ENCODE measurements at regions not wholly inside any gene's neighbourhood (a gene's known extent, or its start where the extent isn't known, plus 50 kb on each side); places are given as distances from the start of the nearest gene placed in this dataset.

DNA sequence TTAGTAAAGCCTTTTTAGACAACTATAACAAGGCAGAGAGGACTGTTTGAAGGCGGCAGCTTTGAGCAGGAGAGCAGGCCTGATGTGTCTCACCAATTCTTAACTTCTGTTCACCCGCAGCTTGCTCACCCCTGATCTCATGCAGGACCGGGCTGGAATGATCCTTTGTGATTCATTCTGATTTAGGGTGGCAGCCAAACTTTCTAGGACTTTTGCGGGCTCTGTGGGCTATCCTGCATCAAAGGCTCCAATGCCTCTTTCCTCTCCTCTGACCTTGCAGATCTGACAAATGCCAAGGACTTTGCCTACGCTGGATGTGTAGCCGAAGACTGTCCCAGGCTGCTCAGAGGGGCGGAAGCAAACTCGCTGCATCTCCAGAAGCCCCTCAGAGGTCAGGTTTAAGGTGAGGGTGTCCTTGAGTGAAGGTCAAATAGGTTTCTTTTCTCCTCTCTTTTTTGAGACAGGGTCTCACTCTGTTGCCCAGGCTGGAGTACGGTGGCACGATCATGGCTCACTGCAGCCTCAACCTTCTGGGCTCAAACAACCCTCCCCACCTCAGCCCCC, 72.3 kb downstream of the VEGFA start:
- Histone ChIP-seq H3K4me1 (peaks cover 0 to 5% (median 3%) of the 10 kb centered on the region in 3 donors), H3K27me3 (no peaks in the 10 kb centered on the region), H3K27ac (no peak overlapping the region), H3K9me3 (no peaks in the 10 kb centered on the region), H3K4me3 (no peak overlapping the region), H3K36me3 (no peaks in the 10 kb centered on the region)
- no peak for TF ChIP-seq POLR2A (IDR thresholded peaks at IDR 0.05)
- TF ChIP-seq, protein P1, sequence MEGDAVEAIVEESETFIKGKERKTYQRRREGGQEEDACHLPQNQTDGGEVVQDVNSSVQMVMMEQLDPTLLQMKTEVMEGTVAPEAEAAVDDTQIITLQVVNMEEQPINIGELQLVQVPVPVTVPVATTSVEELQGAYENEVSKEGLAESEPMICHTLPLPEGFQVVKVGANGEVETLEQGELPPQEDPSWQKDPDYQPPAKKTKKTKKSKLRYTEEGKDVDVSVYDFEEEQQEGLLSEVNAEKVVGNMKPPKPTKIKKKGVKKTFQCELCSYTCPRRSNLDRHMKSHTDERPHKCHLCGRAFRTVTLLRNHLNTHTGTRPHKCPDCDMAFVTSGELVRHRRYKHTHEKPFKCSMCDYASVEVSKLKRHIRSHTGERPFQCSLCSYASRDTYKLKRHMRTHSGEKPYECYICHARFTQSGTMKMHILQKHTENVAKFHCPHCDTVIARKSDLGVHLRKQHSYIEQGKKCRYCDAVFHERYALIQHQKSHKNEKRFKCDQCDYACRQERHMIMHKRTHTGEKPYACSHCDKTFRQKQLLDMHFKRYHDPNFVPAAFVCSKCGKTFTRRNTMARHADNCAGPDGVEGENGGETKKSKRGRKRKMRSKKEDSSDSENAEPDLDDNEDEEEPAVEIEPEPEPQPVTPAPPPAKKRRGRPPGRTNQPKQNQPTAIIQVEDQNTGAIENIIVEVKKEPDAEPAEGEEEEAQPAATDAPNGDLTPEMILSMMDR (IDR thresholded peaks at IDR 0.05), result no peak
- no peak for DNase-seq
- 60 to 65% methylated on average over 9 to 10 of the region's 10 CpGs for WGBS, 2 donors
- intact Hi-C loops (cut with DNase I), result no loop called here

DNA sequence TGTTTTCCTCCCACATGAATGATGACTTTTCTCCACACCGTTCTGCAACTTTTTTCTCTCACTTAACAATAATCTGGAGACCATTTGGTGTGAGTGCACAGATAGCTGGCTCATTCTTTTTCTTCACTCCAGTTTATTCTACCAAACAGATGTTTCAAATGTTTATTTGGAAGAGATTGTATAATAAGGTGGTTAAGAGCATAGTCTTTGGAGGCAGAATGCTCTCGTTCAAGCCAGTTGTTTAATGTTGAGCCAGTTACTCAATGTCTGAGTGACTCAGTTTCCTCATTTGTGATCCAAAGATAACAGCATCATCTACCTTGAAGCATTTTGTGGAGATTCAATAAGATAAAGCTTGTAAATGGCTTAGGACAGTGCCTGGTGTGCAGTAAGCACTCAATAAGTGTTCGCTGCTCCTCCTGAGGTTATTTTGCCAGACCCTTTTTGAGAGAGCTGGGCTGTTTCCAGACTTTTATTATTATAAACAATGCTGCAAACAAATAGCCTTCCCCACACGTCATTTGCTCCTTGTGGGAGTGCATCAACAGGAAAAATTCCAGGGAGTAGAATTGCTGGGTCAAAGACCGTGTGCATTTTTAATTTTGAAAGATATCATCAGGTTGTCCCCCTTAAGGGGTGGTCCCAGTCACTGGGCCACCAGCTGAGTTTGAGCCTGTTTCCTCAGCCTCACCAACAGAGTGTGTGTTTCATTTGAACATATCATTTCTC, 70.6 kb downstream of the VEGFA start:
- DNase-seq, result no peak
- no peak overlapping the region for H3K27ac ChIP-seq
- 46 to 60% methylated on average over 5 of the region's 5 CpGs for WGBS, 2 donors

DNA sequence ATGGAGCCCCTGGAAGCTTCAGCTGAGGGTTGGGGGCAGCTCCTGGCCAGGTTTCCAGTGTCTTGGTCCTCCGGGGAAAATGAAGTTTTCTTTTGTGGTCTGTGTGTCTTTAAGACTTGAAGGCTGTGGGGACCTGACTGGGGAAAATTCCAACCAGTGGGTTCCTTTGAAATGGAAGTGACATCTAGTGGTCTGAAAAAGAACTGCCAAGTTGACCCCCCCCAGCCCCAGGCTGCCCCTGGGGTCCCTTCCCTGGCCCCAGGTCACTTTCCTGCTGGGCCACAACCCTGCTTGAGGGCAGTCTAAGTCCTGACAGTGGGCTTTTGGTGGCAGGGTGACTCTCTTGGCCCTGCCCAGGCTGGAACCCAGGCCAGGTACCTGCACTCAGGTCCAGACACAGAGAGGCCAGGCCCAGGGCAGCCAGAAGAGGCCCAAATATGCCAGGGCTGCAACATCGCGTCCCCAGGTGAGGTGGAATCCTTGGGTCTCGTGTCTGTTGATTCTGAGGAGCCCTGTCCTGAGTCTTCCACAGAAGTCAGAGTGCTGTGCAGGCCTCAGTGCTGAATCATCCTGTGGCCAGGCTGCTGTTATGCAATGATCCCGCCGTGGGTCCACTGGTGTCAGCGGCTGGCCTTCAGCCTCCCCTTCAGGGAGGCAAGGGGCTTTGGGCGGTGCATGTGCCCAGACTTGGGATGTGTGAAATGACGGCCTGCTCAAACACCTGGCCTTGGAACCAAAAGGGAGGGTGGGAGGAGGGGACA, 68.4 kb downstream of the VEGFA start:
- no peak for DNase-seq
- H3K27ac ChIP-seq, result peak overlapping the region in 1 of 4 donors; percentile 28
- H3K4me3 ChIP-seq, result no peak overlapping the region

More for the DNA sequence above, 70.6 kb downstream of the VEGFA start:
- H3K9me3 ChIP-seq, result no peaks in the 10 kb centered on the region
- no peak overlapping the region for H3K4me3 ChIP-seq
- H3K36me3 ChIP-seq, result no peaks in the 10 kb centered on the region
- H3K4me1 ChIP-seq, result peaks cover 0 to 5% (median 3%) of the 10 kb centered on the region in 3 donors
- intact Hi-C loops (cut with DNase I), result no loop called here
- no peak for TF ChIP-seq POLR2A (IDR thresholded peaks at IDR 0.05)
- TF ChIP-seq, protein P1 (IDR thresholded peaks at IDR 0.05), result no peak
- H3K27me3 ChIP-seq, result no peaks in the 10 kb centered on the region

DNA sequence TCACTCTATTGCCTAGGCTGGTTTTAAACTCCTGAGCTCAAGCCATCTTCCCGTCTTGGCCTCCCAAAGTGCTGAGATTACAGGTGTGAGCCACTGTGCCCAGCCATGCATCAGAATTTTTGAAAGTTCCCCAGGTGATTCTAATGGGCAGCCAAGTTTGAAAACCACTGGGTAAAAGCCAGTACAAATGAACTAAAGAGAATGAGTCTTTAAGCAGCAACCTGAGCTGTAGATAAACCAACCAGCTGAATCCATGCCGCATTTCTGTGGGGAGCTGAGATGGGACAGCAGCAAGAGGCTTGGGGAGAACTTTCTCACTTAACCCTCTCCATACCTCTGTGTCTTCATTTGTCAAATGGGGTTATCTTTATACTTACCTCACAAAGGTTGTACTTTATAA, 67.5 kb downstream of the VEGFA start:
- no peak overlapping the region for H3K27ac ChIP-seq
- H3K27me3 ChIP-seq, result no peaks in the 10 kb centered on the region
- peaks cover 0 to 5% (median 3%) of the 10 kb centered on the region in 3 donors for H3K4me1 ChIP-seq
- intact Hi-C loops (cut with DNase I), result no loop called here
- no peaks in the 10 kb centered on the region for H3K36me3 ChIP-seq
- 0 to 28% methylated on average over 2 of the region's 2 CpGs for WGBS, 2 donors
- no peak overlapping the region for H3K4me3 ChIP-seq
- TF ChIP-seq, protein P1 (IDR thresholded peaks at IDR 0.05), result no peak
- TF ChIP-seq POLR2A (IDR thresholded peaks at IDR 0.05), result no peak
- H3K9me3 ChIP-seq, result no peaks in the 10 kb centered on the region
- DNase-seq, result no peak

More for the DNA sequence above, 68.4 kb downstream of the VEGFA start:
- no peak for TF ChIP-seq POLR2A (IDR thresholded peaks at IDR 0.05)
- TF ChIP-seq, protein P1 (IDR thresholded peaks at IDR 0.05), result peak in 5 of 6 experiments; percentile 21 to 52 (median 34)
- intact Hi-C loops (cut with DNase I), result no loop called here
- Histone ChIP-seq H3K9me3 (no peaks in the 10 kb centered on the region), H3K27me3 (no peaks in the 10 kb centered on the region), H3K4me1 (peaks cover 0 to 5% (median 3%) of the 10 kb centered on the region in 3 donors), H3K36me3 (no peaks in the 10 kb centered on the region)
- 72 to 80% methylated on average over 3 to 4 of the region's 9 CpGs for WGBS, 2 donors

All from esophagus squamous epithelium (tissue), 5 donors.